ENCODE measurements at regions not wholly inside any gene's neighbourhood (a gene's known extent, or its start where the extent isn't known, plus 50 kb on each side); places are given as distances from the start of the nearest gene placed in this dataset.

DNA sequence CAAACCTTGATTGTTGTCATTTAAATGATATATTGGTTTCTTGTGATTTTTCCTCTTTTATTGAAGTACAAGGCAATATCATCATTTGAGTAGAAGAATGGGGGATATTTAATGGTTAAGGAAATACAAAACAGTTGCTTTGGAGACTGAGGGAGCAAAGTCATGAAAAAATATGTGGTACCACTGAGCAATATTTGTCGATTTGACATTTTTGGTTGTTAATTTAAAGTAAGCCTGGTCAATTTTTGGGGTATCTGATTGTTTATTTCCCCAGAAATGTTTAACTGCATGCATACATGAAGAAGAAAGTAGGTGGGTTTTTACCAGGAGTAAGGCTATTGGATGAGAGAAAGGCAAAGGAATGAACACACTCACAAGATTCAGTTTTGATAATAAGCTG lies 556.2 kb downstream of the TRAM1L1 start:
- no peak for DNase-seq (ENCODE audit: low read depth)
- no peak overlapping the region for H3K4me3 ChIP-seq (ENCODE audit: low read length)
- TF ChIP-seq, protein P1, sequence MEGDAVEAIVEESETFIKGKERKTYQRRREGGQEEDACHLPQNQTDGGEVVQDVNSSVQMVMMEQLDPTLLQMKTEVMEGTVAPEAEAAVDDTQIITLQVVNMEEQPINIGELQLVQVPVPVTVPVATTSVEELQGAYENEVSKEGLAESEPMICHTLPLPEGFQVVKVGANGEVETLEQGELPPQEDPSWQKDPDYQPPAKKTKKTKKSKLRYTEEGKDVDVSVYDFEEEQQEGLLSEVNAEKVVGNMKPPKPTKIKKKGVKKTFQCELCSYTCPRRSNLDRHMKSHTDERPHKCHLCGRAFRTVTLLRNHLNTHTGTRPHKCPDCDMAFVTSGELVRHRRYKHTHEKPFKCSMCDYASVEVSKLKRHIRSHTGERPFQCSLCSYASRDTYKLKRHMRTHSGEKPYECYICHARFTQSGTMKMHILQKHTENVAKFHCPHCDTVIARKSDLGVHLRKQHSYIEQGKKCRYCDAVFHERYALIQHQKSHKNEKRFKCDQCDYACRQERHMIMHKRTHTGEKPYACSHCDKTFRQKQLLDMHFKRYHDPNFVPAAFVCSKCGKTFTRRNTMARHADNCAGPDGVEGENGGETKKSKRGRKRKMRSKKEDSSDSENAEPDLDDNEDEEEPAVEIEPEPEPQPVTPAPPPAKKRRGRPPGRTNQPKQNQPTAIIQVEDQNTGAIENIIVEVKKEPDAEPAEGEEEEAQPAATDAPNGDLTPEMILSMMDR (conservative IDR thresholded peaks at IDR 0.05; ENCODE audit: low read depth, low read length): no peak

DNA sequence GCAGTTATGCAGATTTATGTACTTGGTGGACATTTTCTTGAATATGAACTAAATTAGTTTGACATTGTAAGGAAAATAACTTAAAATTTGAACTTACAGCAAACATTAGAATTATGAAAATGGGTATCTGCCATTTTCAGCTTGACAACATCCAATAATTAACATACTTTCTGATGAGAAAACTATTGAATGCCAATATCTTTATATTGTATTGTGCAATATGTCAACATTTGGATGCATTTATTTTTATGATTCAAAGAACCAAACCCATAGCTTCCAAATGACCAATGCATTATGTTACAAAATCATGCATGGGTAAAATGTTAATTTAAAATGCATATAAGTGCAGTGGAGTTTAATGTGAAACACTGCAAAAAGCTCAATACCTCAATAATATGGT lies 562.5 kb downstream of the TRAM1L1 start:
- TF ChIP-seq, protein P1 (conservative IDR thresholded peaks at IDR 0.05; ENCODE audit: low read depth, low read length): no peak

DNA sequence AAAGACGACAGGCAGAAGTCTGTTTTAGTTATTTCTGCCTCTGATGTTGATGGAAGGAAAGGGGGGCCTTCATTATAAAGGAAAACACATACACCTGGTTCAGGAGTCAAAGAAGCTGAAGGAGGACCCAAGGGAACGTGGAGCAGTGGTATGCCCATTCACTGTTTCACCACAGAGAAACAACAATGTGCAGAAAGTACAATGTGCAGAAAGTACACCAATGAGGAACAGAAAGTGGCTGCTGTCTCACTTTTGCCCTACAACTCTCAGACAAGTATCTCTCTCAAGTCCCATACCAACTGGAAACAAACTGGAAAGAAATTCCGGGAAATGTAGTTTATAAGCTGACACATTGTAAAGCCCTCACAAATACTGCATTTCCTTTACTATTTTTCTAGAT lies 564.5 kb downstream of the TRAM1L1 start:
- TF ChIP-seq, protein P1 (conservative IDR thresholded peaks at IDR 0.05; ENCODE audit: low read depth, low read length): no peak
- H3K4me3 ChIP-seq (ENCODE audit: low read length): no peak overlapping the region
- DNase-seq (ENCODE audit: low read depth): no peak

More for the DNA sequence above, 562.5 kb downstream of the TRAM1L1 start:
- no peak for DNase-seq (ENCODE audit: low read depth)
- H3K4me3 ChIP-seq (ENCODE audit: low read length): no peak overlapping the region

DNA sequence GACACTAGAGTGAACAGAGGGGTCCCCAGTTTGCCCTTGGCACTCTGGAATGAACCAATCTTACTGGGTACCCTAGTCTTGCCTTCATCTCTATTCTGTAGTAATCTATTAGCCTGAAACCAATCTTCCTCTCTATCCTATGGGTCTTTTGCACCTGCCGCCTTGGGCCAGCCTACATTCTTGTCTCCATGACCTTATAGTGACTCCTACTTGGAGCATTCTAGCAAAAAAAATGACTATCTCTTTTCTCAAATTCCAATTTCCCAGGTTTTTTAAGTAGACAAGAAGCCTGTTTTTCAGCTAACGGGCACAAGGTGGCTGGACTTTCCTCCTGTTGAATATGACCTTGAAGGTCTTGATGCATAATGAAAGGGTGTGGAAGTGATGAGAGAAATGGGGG lies 568.7 kb downstream of the TRAM1L1 start:
- TF ChIP-seq, protein P1 (conservative IDR thresholded peaks at IDR 0.05; ENCODE audit: low read depth, low read length): no peak
- H3K4me3 ChIP-seq (ENCODE audit: low read length): no peak overlapping the region
- no peak for DNase-seq (ENCODE audit: low read depth)

DNA sequence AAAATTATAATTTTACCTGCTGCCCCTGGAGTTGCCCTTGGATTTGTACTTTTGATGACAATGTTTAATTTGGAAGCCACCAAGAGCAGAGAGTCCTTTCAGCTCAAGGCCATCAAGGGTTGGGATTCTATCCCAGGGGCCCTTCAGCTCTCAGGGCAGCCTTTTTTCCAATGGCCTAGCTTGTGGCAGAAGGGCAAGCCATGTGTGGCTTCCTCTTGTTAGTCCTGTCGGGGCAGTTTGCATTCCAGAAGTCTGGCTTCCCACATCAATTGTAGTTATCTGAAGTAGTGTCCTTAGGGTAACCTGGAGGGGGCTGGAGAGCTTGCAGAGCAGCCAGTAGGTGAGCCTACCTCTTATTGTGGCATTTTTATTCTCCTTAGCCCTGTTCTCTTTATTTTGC lies 569.4 kb downstream of the TRAM1L1 start:
- H3K4me3 ChIP-seq (ENCODE audit: low read length): no peak overlapping the region
- no peak for DNase-seq (ENCODE audit: low read depth)
- TF ChIP-seq, protein P1 (conservative IDR thresholded peaks at IDR 0.05; ENCODE audit: low read depth, low read length): no peak

DNA sequence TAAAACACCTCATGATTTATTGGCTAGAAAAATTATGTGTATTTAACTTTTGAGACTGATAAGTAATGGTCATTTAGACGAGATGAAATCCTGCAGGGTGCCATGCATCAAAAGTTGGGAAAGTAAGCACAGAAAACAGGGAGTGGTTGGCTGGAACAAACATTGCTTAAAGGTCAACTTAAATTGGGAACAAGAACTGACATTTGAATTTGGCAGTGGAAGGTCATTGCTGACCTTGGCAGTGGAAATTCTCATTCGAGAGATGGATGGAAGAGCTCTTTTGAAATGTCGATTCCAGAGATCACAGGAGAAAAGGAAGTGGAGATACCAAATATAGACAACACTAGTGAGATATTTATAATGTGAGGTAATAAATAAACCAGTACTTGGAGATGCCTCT lies 572.8 kb downstream of the TRAM1L1 start:
- TF ChIP-seq, protein P1 (conservative IDR thresholded peaks at IDR 0.05; ENCODE audit: low read depth, low read length): no peak
- no peak overlapping the region for H3K4me3 ChIP-seq (ENCODE audit: low read length)
- DNase-seq (ENCODE audit: low read depth): no peak

DNA sequence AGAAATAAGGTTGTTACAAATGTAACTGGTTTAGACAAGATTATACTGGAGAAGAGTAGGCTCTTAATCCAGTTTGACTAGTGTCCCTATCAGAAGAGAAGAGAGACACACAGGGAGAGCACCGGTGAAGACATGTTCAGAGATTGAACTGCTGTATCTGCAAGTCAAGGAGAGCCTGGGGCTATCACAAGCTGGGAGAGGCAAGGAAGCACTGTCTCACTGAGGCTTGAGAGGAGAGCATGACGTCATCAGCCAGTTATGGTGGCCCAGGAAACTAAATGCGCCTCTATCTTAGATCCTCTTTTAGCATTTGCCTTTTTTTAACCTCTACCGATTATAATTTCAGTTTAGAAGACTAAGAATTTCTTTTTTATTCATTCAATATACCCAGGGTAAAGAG lies 583.4 kb downstream of the TRAM1L1 start:
- H3K4me3 ChIP-seq (ENCODE audit: low read length): no peak overlapping the region
- TF ChIP-seq, protein P1 (conservative IDR thresholded peaks at IDR 0.05; ENCODE audit: low read depth, low read length): no peak
- DNase-seq (ENCODE audit: low read depth): no peak

Data from retinal pigment epithelial cell (primary cell).